HEK293 (cell line): ENCODE measurements at regions not wholly inside any gene's neighbourhood (a gene's known extent, or its start where the extent isn't known, plus 50 kb on each side); places are given as distances from the start of the nearest gene placed in this dataset.

Source experiments
- REPIN1 ChIP-seq: fragments of 450-650 bp; formaldehyde crosslinking; IDR thresholded peaks from 2 replicates; pipeline ENCODE4 v1.5.1; 2017; ENCODE audit warnings: missing biosample characterization, missing genetic modification characterization, low read depth
- SETDB1 ChIP-seq: IDR thresholded peaks from one replicate; pipeline ENCODE4 v1.6.1; 2017; ENCODE audit warnings: mild to moderate bottlenecking, low read length, moderate library complexity, mixed read lengths; ENCODE audit not compliant: insufficient read length
- SP2 ChIP-seq: fragments of 450-650 bp; formaldehyde crosslinking; IDR thresholded peaks from 2 replicates; pipeline ENCODE4 v1.5.1; 2016; ENCODE audit warnings: missing biosample characterization, missing genetic modification characterization
- TRIM28 ChIP-seq: IDR thresholded peaks from 2 replicates; pipeline ENCODE4 v1.6.1; 2011; ENCODE audit warnings: low read length, control low read depth, borderline replicate concordance
- ZBTB7A ChIP-seq: fragments of 450-650 bp; formaldehyde crosslinking; IDR thresholded peaks from 2 replicates; pipeline ENCODE4 v1.5.1; 2016; ENCODE audit warnings: low read depth, missing biosample characterization, missing genetic modification characterization
- ZNF274 ChIP-seq, 2 experiments: fragments of 200-500 bp in 1 of 2; fragments of 450-650 bp in 1 of 2; sonication (Bioruptor generic) in 1 of 2; formaldehyde crosslinking in 1 of 2; IDR thresholded peaks; 2 replicates each; pipeline versions ENCODE4 v1.5.1 to v1.6.1; 2014 to 2016; ENCODE audit warnings: borderline replicate concordance in 1 of 2, inconsistent platforms in 1 of 2, low read length in 1 of 2, missing biosample characterization in 1 of 2, missing genetic modification characterization in 1 of 2
- ZNF473 ChIP-seq: fragments of 450-650 bp; formaldehyde crosslinking; IDR thresholded peaks from 2 replicates; pipeline ENCODE4 v1.5.1; 2017; ENCODE audit warnings: missing biosample characterization, missing genetic modification characterization
- ZNF501 ChIP-seq: fragments of 450-650 bp; formaldehyde crosslinking; IDR thresholded peaks from 2 replicates; pipeline ENCODE4 v1.5.1; 2016; ENCODE audit warnings: missing biosample characterization, missing genetic modification characterization
- ZNF785 ChIP-seq: fragments of 450-650 bp; formaldehyde crosslinking; IDR thresholded peaks from 2 replicates; pipeline ENCODE4 v1.5.1; 2016; ENCODE audit warnings: missing biosample characterization, missing genetic modification characterization
- ZSCAN30 ChIP-seq: fragments of 450-650 bp; IDR thresholded peaks from 2 replicates; pipeline ENCODE4 v1.5.1; 2018; ENCODE audit warnings: missing biosample characterization, mild to moderate bottlenecking, missing genetic modification characterization, moderate library complexity
- TF ChIP-seq, protein P1 (sequence below): fragments of 450-650 bp; formaldehyde crosslinking; IDR thresholded peaks from 2 replicates; pipeline ENCODE4 v1.5.1; 2016; ENCODE audit warnings: missing biosample characterization, missing genetic modification characterization
- TF ChIP-seq, protein P2 (sequence below): fragments of 450-650 bp; formaldehyde crosslinking; IDR thresholded peaks from 2 replicates; pipeline ENCODE4 v1.5.1; 2017; ENCODE audit warnings: missing biosample characterization, missing genetic modification characterization

DNA sequence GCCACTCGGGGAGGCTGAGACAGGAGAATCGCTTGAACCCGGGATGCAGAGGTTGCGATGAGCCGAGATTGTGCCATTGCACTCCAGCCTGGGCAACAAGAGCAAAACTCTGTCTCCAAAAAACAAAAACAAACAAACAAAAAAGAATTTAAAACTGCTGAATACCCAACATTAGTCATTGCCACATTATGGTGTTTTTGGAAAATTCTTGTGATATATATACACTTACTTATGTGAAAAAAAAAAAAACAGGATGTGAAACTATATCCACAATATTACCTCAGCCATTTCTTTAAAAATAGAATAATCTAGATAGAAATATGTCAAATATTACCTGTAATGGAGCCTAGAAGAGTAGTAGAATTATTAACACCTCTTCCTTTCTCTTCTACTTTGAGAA is 288.3 kb upstream of the FN1 start:
- no peak for TF ChIP-seq ZNF785 (tag by site-specific recombination)
- TF ChIP-seq, protein P1, sequence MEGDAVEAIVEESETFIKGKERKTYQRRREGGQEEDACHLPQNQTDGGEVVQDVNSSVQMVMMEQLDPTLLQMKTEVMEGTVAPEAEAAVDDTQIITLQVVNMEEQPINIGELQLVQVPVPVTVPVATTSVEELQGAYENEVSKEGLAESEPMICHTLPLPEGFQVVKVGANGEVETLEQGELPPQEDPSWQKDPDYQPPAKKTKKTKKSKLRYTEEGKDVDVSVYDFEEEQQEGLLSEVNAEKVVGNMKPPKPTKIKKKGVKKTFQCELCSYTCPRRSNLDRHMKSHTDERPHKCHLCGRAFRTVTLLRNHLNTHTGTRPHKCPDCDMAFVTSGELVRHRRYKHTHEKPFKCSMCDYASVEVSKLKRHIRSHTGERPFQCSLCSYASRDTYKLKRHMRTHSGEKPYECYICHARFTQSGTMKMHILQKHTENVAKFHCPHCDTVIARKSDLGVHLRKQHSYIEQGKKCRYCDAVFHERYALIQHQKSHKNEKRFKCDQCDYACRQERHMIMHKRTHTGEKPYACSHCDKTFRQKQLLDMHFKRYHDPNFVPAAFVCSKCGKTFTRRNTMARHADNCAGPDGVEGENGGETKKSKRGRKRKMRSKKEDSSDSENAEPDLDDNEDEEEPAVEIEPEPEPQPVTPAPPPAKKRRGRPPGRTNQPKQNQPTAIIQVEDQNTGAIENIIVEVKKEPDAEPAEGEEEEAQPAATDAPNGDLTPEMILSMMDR (tag by site-specific recombination): no peak
- no peak for TF ChIP-seq TRIM28
- TF ChIP-seq, protein P2, sequence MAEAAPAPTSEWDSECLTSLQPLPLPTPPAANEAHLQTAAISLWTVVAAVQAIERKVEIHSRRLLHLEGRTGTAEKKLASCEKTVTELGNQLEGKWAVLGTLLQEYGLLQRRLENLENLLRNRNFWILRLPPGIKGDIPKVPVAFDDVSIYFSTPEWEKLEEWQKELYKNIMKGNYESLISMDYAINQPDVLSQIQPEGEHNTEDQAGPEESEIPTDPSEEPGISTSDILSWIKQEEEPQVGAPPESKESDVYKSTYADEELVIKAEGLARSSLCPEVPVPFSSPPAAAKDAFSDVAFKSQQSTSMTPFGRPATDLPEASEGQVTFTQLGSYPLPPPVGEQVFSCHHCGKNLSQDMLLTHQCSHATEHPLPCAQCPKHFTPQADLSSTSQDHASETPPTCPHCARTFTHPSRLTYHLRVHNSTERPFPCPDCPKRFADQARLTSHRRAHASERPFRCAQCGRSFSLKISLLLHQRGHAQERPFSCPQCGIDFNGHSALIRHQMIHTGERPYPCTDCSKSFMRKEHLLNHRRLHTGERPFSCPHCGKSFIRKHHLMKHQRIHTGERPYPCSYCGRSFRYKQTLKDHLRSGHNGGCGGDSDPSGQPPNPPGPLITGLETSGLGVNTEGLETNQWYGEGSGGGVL (tag by site-specific recombination): no peak
- no peak for TF ChIP-seq ZNF501 (tag by site-specific recombination)
- TF ChIP-seq ZBTB7A (tag by site-specific recombination): no peak
- no peak for TF ChIP-seq ZNF274 (IDR thresholded peaks at IDR 0.05; ENCODE audit: low read length)
- no peak for TF ChIP-seq ZNF274 (tag by site-specific recombination; IDR thresholded peaks at IDR 0.05; ENCODE audit: borderline replicate concordance)
- TF ChIP-seq SETDB1: no peak
- TF ChIP-seq ZSCAN30 (tag by site-specific recombination): no peak
- TF ChIP-seq SP2 (tag by site-specific recombination): no peak
- TF ChIP-seq ZNF473 (tag by site-specific recombination): no peak
- TF ChIP-seq REPIN1 (tag by site-specific recombination): no peak
